ENCODE measurements at regions not wholly inside any gene's neighbourhood (a gene's known extent, or its start where the extent isn't known, plus 50 kb on each side); places are given as distances from the start of the nearest gene placed in this dataset.

- Histone ChIP-seq H3K4ac (ENCODE audit: low read depth, low read length) (no peak overlapping the region), H3K4me3 (ENCODE audit: insufficient read depth, low read depth, low read length) (no peak overlapping the region), H2AFZ (replicated peaks; ENCODE audit: low read length, poor library complexity) (no peak overlapping the region), H3K36me3 (ENCODE audit: control insufficient read depth, insufficient read depth, low read length) (no peaks in the 10 kb centered on the region), H3K9me3 (ENCODE audit: control insufficient read depth, insufficient read depth, low read length) (no peaks in the 10 kb centered on the region), H4K91ac (ENCODE audit: insufficient read depth, low read depth, low read length) (no peak overlapping the region), H3K27ac (ENCODE audit: insufficient read depth, low read length) (no peak overlapping the region), H2AK9ac (replicated peaks; ENCODE audit: low read depth, low read length, poor library complexity) (no peak overlapping the region), H3K27me3 (ENCODE audit: control insufficient read depth, insufficient read depth, low read length) (no peaks in the 10 kb centered on the region), H2BK120ac (ENCODE audit: low read depth, low read length) (no peak overlapping the region), H2BK5ac (ENCODE audit: low read depth, low read length, poor library complexity, severe bottlenecking) (no peak overlapping the region), H2BK15ac (ENCODE audit: low read depth, low read length) (no peak overlapping the region), H3K56ac (ENCODE audit: extremely low read depth, insufficient read depth, low read length) (no peak overlapping the region), H3K4me1 (ENCODE audit: control insufficient read depth, insufficient read depth, low read length) (no peaks in the 10 kb centered on the region), H4K5ac (ENCODE audit: low read depth, low read length) (no peak overlapping the region), H4K20me1 (ENCODE audit: insufficient read depth, low read length) (no peaks in the 10 kb centered on the region), H3K79me1 (ENCODE audit: low read depth in 1 of 2, low read length in 2 of 2) (no peaks in the 10 kb centered on the region), H3K23ac (ENCODE audit: low read depth, low read length) (no peak overlapping the region), H2BK20ac (ENCODE audit: low read depth, low read length) (no peak overlapping the region), H2AK5ac (ENCODE audit: low read depth, low read length) (no peak overlapping the region), H3K14ac (replicated peaks; ENCODE audit: low read depth, low read length) (no peak overlapping the region), H4K8ac (ENCODE audit: low read depth in 2 of 2, low read length in 2 of 2) (no peak overlapping the region), H3K9ac (ENCODE audit: low read depth, low read length) (no peak overlapping the region), H3K4me2 (ENCODE audit: low read depth, low read length) (no peak overlapping the region), H3K18ac (ENCODE audit: low read depth, low read length) (no peak overlapping the region), H3K9me1 (ENCODE audit: insufficient read depth, low read length) (no peaks in the 10 kb centered on the region)
- CTCF ChIA-PET: interaction anchor here (1.4 kb wide), 1 partner anchor 275 kb away, joined by 3 read pairs; no protein-coding TSS in a partner anchor
- ATAC-seq (ENCODE audit: low read depth): no peak
- dilution Hi-C loops (cut with HindIII; ENCODE audit: low sequenced_read_pairs, unreplicated experiment) (no loop called here), intact Hi-C loops (cut with micrococcal nuclease) (no loop called here), in situ Hi-C loops (cut with MboI; ENCODE audit: low sequenced_read_pairs) (no loop called here)
- TF ChIP-seq CHD1 (IDR thresholded peaks at IDR 0.05; ENCODE audit: low read depth, low read length): no peak
- no peak for TF ChIP-seq USF2 (IDR thresholded peaks at IDR 0.05; ENCODE audit: low read depth, low read length)
- no peak for TF ChIP-seq CEBPB (IDR thresholded peaks at IDR 0.05; ENCODE audit: low read depth, low read length)
- no peak for TF ChIP-seq RCOR1 (IDR thresholded peaks at IDR 0.05; ENCODE audit: insufficient replicate concordance, low read length)
- no peak for TF ChIP-seq RFX5 (IDR thresholded peaks at IDR 0.05; ENCODE audit: low read depth, low read length)
- no peak for TF ChIP-seq RAD21 (IDR thresholded peaks at IDR 0.05; ENCODE audit: low read length)
- no peak for TF ChIP-seq FOS (IDR thresholded peaks at IDR 0.05; ENCODE audit: low read depth, low read length)
- no peak for TF ChIP-seq MAZ (IDR thresholded peaks at IDR 0.05; ENCODE audit: borderline replicate concordance, low read depth, low read length)
- no peak for TF ChIP-seq MAFK (IDR thresholded peaks at IDR 0.05; ENCODE audit: low read depth, low read length)
- TF ChIP-seq BHLHE40 (IDR thresholded peaks at IDR 0.05; ENCODE audit: low read depth, low read length): no peak
- TF ChIP-seq ELK1 (IDR thresholded peaks at IDR 0.05; ENCODE audit: borderline replicate concordance, low read depth, low read length): no peak
- no peak for TF ChIP-seq CTCF (conservative IDR thresholded peaks at IDR 0.05; ENCODE audit: low read depth, low read length)
- TF ChIP-seq POLR2A (IDR thresholded peaks at IDR 0.05; ENCODE audit: low read depth, low read length): no peak
- no peak for TF ChIP-seq MXI1 (IDR thresholded peaks at IDR 0.05; ENCODE audit: borderline replicate concordance, low read depth, low read length)
- TF ChIP-seq SMC3 (IDR thresholded peaks at IDR 0.05; ENCODE audit: low read depth, low read length): no peak
- TF ChIP-seq NFE2L2 (IDR thresholded peaks at IDR 0.05; ENCODE audit: low read depth, low read length): no peak
- no CpG with 5 or more reads among the region's 3 CpGs for WGBS, 2 experiments (ENCODE audit: extremely low coverage in 2 of 2, insufficient read length in 1 of 2)
- no TSS peak for BruUV-seq (replicated peaks)
- POLR2A ChIA-PET (ENCODE audit: unreplicated experiment): no interaction called here
- no peak for DNase-seq
These were observed 568.3 kb upstream of the KIRREL3 start for GRCh38 chr11:127568891-127569290.
